Panc1 (cell line): ENCODE measurements at regions not wholly inside any gene's neighbourhood (a gene's known extent, or its start where the extent isn't known, plus 50 kb on each side); places are given as distances from the start of the nearest gene placed in this dataset.

Experiments
- CTCF ChIP-seq: fragments of 450-650 bp; IDR thresholded peaks from 2 replicates; pipeline ENCODE4 v1.5.1; 2017; ENCODE audit warnings: mild to moderate bottlenecking
- POLR2AphosphoS5 ChIP-seq: IDR thresholded peaks from 2 replicates; pipeline ENCODE4 v1.6.1; 2012; ENCODE audit warnings: mild to moderate bottlenecking, low read depth, low read length, moderate library complexity

- TF ChIP-seq POLR2AphosphoS5 (no peak), CTCF (no peak)
Observed at GRCh38 chr6:1181939-1182605, 129.8 kb upstream of the FOXQ1 start.
